ENCODE measurements at regions not wholly inside any gene's neighbourhood (a gene's known extent, or its start where the extent isn't known, plus 50 kb on each side); places are given as distances from the start of the nearest gene placed in this dataset.

DNA sequence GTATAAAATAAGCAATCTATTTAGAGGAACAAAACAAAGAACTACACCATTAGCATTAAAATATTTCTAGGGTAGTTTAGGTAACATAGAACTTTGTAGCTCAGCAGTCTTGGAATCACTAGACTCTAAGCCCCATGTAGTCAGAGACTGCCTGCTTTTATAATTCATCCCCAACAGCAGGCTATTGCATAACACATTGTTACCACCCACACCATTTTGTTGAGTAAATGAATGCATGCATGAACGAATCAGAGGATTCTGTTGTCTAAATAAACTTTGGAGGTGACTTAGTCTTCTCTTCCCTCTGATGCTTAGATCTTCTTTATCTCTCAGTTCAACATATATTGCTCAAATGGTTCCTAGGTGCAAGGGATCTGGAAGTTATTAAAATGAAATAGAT, 167.6 kb upstream of the TNP1 start:
- intact Hi-C loops (cut with DNase I) = no loop called here
- TF ChIP-seq, protein P1, sequence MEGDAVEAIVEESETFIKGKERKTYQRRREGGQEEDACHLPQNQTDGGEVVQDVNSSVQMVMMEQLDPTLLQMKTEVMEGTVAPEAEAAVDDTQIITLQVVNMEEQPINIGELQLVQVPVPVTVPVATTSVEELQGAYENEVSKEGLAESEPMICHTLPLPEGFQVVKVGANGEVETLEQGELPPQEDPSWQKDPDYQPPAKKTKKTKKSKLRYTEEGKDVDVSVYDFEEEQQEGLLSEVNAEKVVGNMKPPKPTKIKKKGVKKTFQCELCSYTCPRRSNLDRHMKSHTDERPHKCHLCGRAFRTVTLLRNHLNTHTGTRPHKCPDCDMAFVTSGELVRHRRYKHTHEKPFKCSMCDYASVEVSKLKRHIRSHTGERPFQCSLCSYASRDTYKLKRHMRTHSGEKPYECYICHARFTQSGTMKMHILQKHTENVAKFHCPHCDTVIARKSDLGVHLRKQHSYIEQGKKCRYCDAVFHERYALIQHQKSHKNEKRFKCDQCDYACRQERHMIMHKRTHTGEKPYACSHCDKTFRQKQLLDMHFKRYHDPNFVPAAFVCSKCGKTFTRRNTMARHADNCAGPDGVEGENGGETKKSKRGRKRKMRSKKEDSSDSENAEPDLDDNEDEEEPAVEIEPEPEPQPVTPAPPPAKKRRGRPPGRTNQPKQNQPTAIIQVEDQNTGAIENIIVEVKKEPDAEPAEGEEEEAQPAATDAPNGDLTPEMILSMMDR (IDR thresholded peaks at IDR 0.05) = no peak
- Histone ChIP-seq H3K27ac (no peak overlapping the region), H3K9me3 (no peaks in the 10 kb centered on the region), H3K27me3 (no peaks in the 10 kb centered on the region), H3K36me3 (no peaks in the 10 kb centered on the region), H3K4me1 (no peaks in the 10 kb centered on the region), H3K4me3 (no peak overlapping the region)
- ATAC-seq = no peak
- 88 to 92% methylated on average over 1 of the region's 1 CpG for WGBS, 2 donors
- DNase-seq = no peak

- TF ChIP-seq, protein P1 (IDR thresholded peaks at IDR 0.05) = no peak
- Histone ChIP-seq H3K4me1 (no peaks in the 10 kb centered on the region), H3K27ac (no peak overlapping the region), H3K9me3 (no peaks in the 10 kb centered on the region), H3K36me3 (no peaks in the 10 kb centered on the region), H3K4me3 (no peak overlapping the region), H3K27me3 (no peaks in the 10 kb centered on the region)
- 89 to 90% methylated on average over 3 of the region's 3 CpGs for WGBS, 2 donors
- DNase-seq (no peak), ATAC-seq (no peak)
- intact Hi-C loops (cut with DNase I) = no loop called here
These were observed 166.7 kb upstream of the TNP1 start for GRCh38 chr2:217026569-217026968.

DNA sequence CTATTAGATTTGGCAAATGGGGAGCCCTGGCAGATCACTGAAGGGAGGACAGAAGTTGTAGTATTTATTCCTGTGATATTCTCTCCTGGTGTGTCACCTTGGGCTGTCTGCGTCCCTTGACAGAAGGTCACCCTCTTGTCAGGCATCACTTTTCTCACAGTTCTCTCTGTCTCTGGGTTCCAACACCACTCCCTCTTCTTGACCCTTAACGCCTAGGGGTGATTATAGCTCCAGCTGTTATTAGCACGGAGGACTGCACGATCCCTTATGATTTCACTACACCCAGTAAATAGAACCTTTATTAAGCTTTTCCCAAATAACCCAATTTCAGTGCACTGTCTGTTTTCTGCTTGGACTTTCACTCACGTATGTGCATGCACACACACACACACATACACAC, 166.3 kb upstream of the TNP1 start:
- intact Hi-C loops (cut with DNase I) = no loop called here

DNA sequence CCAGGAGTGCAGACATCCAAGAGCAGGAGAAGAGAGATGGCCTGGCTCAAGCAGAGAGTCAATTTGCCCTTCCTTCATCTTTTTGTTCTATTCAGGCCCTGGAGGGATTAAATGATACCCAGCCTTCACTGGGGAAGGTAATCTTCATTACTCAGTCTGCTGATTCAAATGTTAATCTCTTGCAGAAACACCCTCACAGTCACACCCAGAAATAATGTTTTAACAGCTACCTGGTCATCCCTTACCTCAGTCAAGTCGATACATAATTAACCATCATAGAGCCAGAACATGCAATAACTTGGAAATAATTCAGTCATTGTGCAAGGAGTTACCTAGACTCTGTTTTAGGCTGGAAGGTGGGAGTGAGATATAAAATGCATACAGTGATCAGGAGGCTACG, 163.7 kb upstream of the TNP1 start:
- no peaks in the 10 kb centered on the region for H3K27me3 ChIP-seq
- H3K9me3 ChIP-seq = peaks cover 0 to 14% (median 0%) of the 10 kb centered on the region in 11 donors
- TF ChIP-seq, protein P1 (IDR thresholded peaks at IDR 0.05) = no peak
- WGBS, 2 donors = 74 to 77% methylated on average over 2 of the region's 2 CpGs
- no peaks in the 10 kb centered on the region for H3K4me1 ChIP-seq
- DNase-seq (no peak), ATAC-seq (no peak)
- intact Hi-C loops (cut with DNase I) = no loop called here
- no peak overlapping the region for H3K4me3 ChIP-seq
- H3K27ac ChIP-seq = no peak overlapping the region
- H3K36me3 ChIP-seq = no peaks in the 10 kb centered on the region

More for the DNA sequence above, 166.3 kb upstream of the TNP1 start:
- ATAC-seq (no peak), DNase-seq (no peak)
- no peaks in the 10 kb centered on the region for H3K4me1 ChIP-seq
- H3K9me3 ChIP-seq = no peaks in the 10 kb centered on the region
- 71 to 76% methylated on average over 5 of the region's 5 CpGs for WGBS, 2 donors
- no peaks in the 10 kb centered on the region for H3K36me3 ChIP-seq
- no peak overlapping the region for H3K27ac ChIP-seq
- H3K27me3 ChIP-seq = no peaks in the 10 kb centered on the region
- TF ChIP-seq, protein P1 (IDR thresholded peaks at IDR 0.05) = no peak
- no peak overlapping the region for H3K4me3 ChIP-seq
